ENCODE measurements at regions not wholly inside any gene's neighbourhood (a gene's known extent, or its start where the extent isn't known, plus 50 kb on each side); places are given as distances from the start of the nearest gene placed in this dataset.

- DNase-seq, result no peak
- no peaks in the 10 kb centered on the region for H3K36me3 ChIP-seq
- no peak overlapping the region for H3K4me3 ChIP-seq
- H3K9me3 ChIP-seq, result no peaks in the 10 kb centered on the region
- intact Hi-C loops (cut with DNase I), result no loop called here
- TF ChIP-seq CTCF (IDR thresholded peaks at IDR 0.05), result no peak
- H3K27ac ChIP-seq, result no peak overlapping the region
- H3K4me1 ChIP-seq, result no peaks in the 10 kb centered on the region
- H3K9ac ChIP-seq (ENCODE audit: low read depth in 2 of 2, low read length in 2 of 2), result no peak overlapping the region
- H3K27me3 ChIP-seq, result no peaks in the 10 kb centered on the region
These were observed 139.5 kb upstream of the RGMA start for GRCh38 chr15:93228546-93228945.

- TF ChIP-seq CTCF (IDR thresholded peaks at IDR 0.05), result no peak
- intact Hi-C loops (cut with DNase I), result no loop called here
- no peak overlapping the region for H3K4me3 ChIP-seq
These were observed 134.8 kb upstream of the RGMA start for GRCh38 chr15:93223803-93224202.

GRCh38 chr15:93221759-93222158 lies 132.7 kb upstream of the RGMA start:
- Histone ChIP-seq H3K9me3 (no peaks in the 10 kb centered on the region), H3K27ac (no peak overlapping the region), H3K4me3 (no peak overlapping the region), H3K36me3 (no peaks in the 10 kb centered on the region), H3K9ac (ENCODE audit: low read depth in 2 of 2, low read length in 2 of 2) (no peak overlapping the region), H3K4me1 (no peaks in the 10 kb centered on the region), H3K27me3 (no peaks in the 10 kb centered on the region)
- TF ChIP-seq CTCF (IDR thresholded peaks at IDR 0.05), result no peak
- no peak for DNase-seq
- intact Hi-C loops (cut with DNase I), result no loop called here

More at GRCh38 chr15:93223803-93224202, 134.8 kb upstream of the RGMA start:
- Histone ChIP-seq H3K36me3 (no peaks in the 10 kb centered on the region), H3K9me3 (no peaks in the 10 kb centered on the region), H3K27ac (no peak overlapping the region), H3K9ac (ENCODE audit: low read depth in 2 of 2, low read length in 2 of 2) (no peak overlapping the region), H3K27me3 (no peaks in the 10 kb centered on the region), H3K4me1 (no peaks in the 10 kb centered on the region)
- DNase-seq, result no peak

GRCh38 chr15:93219859-93220420 lies 130.9 kb upstream of the RGMA start:
- no peak for DNase-seq
- H3K4me3 ChIP-seq, result no peak overlapping the region
- no peak for TF ChIP-seq CTCF (IDR thresholded peaks at IDR 0.05)
- H3K27ac ChIP-seq, result no peak overlapping the region
- no peaks in the 10 kb centered on the region for H3K4me1 ChIP-seq
- H3K9ac ChIP-seq (ENCODE audit: low read depth in 2 of 2, low read length in 2 of 2), result no peak overlapping the region
- no peaks in the 10 kb centered on the region for H3K36me3 ChIP-seq
- intact Hi-C loops (cut with DNase I), result no loop called here
- H3K9me3 ChIP-seq, result no peaks in the 10 kb centered on the region
- no peaks in the 10 kb centered on the region for H3K27me3 ChIP-seq

DNA sequence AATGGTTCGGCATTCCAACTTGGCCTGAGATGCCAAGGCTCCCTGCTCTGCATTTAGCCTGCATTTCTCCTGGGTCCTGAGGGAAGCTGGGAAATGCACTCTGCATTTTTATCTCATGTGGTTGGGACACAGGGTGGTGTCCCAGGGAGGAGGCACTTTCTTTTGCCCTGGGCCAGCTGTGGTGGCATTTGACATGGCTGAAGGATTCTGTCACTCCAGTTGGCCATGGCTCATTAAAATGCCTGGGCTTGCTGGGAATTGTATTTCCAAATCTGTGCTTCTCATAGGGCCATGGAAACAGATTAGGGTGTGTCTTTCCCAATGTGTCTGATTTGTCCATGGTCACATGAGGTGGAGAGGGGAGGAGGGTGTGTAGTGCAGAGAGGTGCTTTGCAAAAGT lies 128.3 kb upstream of the RGMA start:
- Histone ChIP-seq H3K27ac (no peak overlapping the region), H3K36me3 (no peaks in the 10 kb centered on the region), H3K9me3 (no peaks in the 10 kb centered on the region), H3K9ac (ENCODE audit: low read depth in 2 of 2, low read length in 2 of 2) (no peak overlapping the region), H3K4me1 (no peaks in the 10 kb centered on the region), H3K27me3 (no peaks in the 10 kb centered on the region), H3K4me3 (no peak overlapping the region)
- TF ChIP-seq CTCF (IDR thresholded peaks at IDR 0.05), result no peak
- intact Hi-C loops (cut with DNase I), result no loop called here
- no peak for DNase-seq
